ENCODE measurements at regions not wholly inside any gene's neighbourhood (a gene's known extent, or its start where the extent isn't known, plus 50 kb on each side); places are given as distances from the start of the nearest gene placed in this dataset.
A peak's percentile ranks its signal among the peaks of the same experiment; 100 is the strongest.

DNA sequence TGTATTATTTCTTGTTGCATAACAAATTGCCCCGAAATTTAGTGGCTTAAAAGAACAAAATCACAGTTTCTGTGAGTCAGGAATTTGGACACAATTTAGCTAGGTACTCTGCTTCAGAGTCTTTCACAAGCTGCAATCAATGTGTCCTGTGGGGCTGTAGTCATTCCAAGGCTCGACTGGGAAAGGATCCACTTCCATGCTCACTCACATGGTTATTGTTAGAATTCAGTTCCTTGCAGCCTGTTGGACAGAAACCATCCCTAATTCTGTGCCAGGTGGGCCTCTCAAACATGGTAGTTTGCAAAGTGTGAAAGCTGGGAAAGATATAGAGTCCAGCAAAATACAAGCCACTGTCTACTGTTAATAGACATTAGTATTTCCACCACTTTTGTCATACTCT, 59.7 kb upstream of the ARID2 start:
- 54 to 64% methylated on average over 2 of the region's 2 CpGs for WGBS, 2 donors
- H3K27ac ChIP-seq, result no peak overlapping the region

DNA sequence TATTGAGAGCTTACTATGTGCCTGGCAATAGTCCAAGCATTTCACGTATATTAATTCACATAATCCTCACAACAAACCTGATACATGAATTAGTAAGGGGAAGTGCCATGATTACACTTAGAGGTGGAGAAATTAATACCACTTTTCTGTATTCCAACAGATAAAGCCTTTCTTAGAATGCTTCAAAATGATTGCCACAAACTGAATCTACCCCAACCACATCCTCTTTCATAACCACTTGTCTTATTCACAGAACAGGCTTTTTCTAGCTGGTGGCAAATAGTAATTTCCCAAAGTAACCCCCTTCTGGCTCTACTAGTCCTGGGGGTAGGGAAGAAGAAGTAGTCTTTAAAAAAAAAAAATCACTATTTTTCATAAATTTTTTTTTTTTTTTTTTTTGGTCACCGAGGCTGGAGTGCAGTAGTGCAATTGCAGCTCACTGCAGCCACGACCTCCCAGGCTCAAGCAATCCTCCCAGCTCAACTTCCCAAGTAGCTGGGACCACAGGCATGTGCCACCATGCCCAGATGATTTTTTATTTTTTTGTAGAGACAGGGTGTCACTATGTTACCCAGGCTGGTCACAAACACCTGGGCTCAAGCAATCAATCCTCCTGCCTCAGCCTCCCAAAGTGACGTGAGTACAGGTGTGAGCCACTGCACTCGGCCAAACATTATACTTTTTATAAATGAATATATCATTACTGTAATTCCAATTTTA, 59.0 kb upstream of the ARID2 start:
- Histone ChIP-seq H3K4me1 (peaks cover 0 to 9% (median 0%) of the 10 kb centered on the region in 4 donors), H3K27ac (no peak overlapping the region), H3K9me3 (no peaks in the 10 kb centered on the region), H3K4me3 (no peak overlapping the region), H3K36me3 (no peaks in the 10 kb centered on the region), H3K27me3 (no peaks in the 10 kb centered on the region)
- WGBS, 2 donors, result 82 to 85% methylated on average over 5 of the region's 5 CpGs
- TF ChIP-seq EP300 (IDR thresholded peaks at IDR 0.05), result no peak
- TF ChIP-seq POLR2A (IDR thresholded peaks at IDR 0.05), result no peak
- TF ChIP-seq, protein P1, sequence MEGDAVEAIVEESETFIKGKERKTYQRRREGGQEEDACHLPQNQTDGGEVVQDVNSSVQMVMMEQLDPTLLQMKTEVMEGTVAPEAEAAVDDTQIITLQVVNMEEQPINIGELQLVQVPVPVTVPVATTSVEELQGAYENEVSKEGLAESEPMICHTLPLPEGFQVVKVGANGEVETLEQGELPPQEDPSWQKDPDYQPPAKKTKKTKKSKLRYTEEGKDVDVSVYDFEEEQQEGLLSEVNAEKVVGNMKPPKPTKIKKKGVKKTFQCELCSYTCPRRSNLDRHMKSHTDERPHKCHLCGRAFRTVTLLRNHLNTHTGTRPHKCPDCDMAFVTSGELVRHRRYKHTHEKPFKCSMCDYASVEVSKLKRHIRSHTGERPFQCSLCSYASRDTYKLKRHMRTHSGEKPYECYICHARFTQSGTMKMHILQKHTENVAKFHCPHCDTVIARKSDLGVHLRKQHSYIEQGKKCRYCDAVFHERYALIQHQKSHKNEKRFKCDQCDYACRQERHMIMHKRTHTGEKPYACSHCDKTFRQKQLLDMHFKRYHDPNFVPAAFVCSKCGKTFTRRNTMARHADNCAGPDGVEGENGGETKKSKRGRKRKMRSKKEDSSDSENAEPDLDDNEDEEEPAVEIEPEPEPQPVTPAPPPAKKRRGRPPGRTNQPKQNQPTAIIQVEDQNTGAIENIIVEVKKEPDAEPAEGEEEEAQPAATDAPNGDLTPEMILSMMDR (IDR thresholded peaks at IDR 0.05), result no peak
- no peak for DNase-seq (ENCODE audit: low spot score in 2 of 2)

More for the DNA sequence above, 59.7 kb upstream of the ARID2 start:
- H3K27me3 ChIP-seq, result no peaks in the 10 kb centered on the region
- peaks cover 0 to 8% (median 0%) of the 10 kb centered on the region in 4 donors for H3K4me1 ChIP-seq
- H3K4me3 ChIP-seq, result no peak overlapping the region
- TF ChIP-seq EP300 (IDR thresholded peaks at IDR 0.05) (no peak), POLR2A (IDR thresholded peaks at IDR 0.05) (no peak)
- TF ChIP-seq, protein P1 (IDR thresholded peaks at IDR 0.05), result no peak
- no peaks in the 10 kb centered on the region for H3K9me3 ChIP-seq
- DNase-seq (ENCODE audit: low spot score in 2 of 2), result no peak
- H3K36me3 ChIP-seq, result no peaks in the 10 kb centered on the region

GRCh38 chr12:45671254-45671653, 58.3 kb upstream of the ARID2 start:
- Histone ChIP-seq H3K27ac (no peak overlapping the region), H3K27me3 (no peaks in the 10 kb centered on the region), H3K9me3 (no peaks in the 10 kb centered on the region), H3K36me3 (no peaks in the 10 kb centered on the region), H3K4me1 (peaks cover 0 to 9% (median 0%) of the 10 kb centered on the region in 4 donors), H3K4me3 (no peak overlapping the region)
- TF ChIP-seq EP300 (IDR thresholded peaks at IDR 0.05) (no peak), POLR2A (IDR thresholded peaks at IDR 0.05) (no peak)
- TF ChIP-seq, protein P1 (IDR thresholded peaks at IDR 0.05), result no peak
- DNase-seq (ENCODE audit: low spot score in 2 of 2), result no peak
- WGBS, 2 donors, result 82 to 87% methylated on average over 3 of the region's 3 CpGs

DNA sequence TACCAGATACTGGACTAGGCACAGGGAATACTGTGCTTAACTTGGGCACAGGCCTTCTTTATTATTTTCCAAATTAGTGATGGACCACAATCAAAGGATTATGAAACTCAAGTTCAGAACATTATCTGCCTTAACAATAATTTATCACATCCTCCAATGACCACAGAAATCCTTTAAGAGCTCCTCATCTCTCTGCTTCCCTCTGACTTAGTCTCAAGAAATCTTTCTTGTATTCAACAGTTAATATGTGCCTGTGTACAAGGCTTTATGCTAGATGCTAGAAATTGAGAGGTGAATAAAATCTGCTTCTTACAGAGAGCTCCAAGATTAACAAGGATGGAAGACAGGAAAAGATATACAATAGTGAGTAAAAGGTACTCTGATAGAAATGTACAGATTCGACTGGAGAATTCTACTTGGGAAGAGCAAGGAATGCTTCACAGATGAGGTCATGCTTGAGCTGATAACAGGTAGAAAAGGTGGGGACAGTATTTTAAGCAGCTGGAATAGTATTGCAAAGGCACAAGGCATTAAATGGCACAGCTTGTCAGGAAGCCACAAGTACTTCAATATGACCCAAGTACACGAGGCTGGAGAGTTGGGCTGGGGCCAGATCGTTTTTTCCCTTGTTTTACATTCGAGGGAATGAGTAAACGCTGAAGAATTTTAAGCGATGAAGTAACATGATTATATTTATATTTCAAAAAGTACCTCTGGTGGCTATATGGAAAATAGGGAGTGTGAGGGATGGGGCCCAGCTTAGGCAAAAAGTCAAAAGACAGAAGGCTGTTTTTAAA, 55.1 kb upstream of the ARID2 start:
- WGBS, 2 donors, result 34 to 43% methylated on average over 6 of the region's 6 CpGs
- no peak overlapping the region for H3K4me3 ChIP-seq
- no peaks in the 10 kb centered on the region for H3K36me3 ChIP-seq
- no peaks in the 10 kb centered on the region for H3K27me3 ChIP-seq
- H3K9me3 ChIP-seq, result no peaks in the 10 kb centered on the region
- peaks cover 0 to 9% (median 0%) of the 10 kb centered on the region in 4 donors for H3K4me1 ChIP-seq
- no peak overlapping the region for H3K27ac ChIP-seq
- DNase-seq (ENCODE audit: low spot score in 2 of 2), result peak in 1 of 2 donors; percentile 23
- TF ChIP-seq, protein P1 (IDR thresholded peaks at IDR 0.05), result no peak
- no peak for TF ChIP-seq EP300 (IDR thresholded peaks at IDR 0.05)
- no peak for TF ChIP-seq POLR2A (IDR thresholded peaks at IDR 0.05)

DNA sequence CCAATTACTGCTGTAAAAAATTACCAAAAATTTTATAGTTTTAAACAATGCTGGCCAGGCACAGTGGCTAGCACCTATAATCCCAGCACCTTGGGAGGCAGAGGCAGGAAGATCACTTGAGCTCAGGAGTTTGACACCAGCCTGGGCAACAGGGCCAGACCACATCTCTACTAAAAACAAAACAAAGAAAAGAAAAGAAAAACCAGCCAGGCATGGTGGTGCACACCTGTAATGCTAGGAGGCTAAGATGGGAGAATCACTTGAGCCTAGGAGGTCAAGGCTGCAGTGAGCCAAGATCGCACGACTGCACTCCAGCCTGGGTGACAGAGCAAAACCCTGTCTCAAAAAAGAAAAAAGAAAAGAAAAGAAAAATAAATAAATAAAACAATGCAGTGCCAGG, 54.0 kb upstream of the ARID2 start:
- H3K36me3 ChIP-seq, result no peaks in the 10 kb centered on the region
- DNase-seq (ENCODE audit: low spot score in 2 of 2), result no peak
- no peak for TF ChIP-seq EP300 (IDR thresholded peaks at IDR 0.05)
- TF ChIP-seq, protein P1 (IDR thresholded peaks at IDR 0.05), result no peak
- no peak for TF ChIP-seq POLR2A (IDR thresholded peaks at IDR 0.05)
- peaks cover 0 to 9% (median 0%) of the 10 kb centered on the region in 4 donors for H3K4me1 ChIP-seq
- H3K9me3 ChIP-seq, result no peaks in the 10 kb centered on the region
- no peak overlapping the region for H3K4me3 ChIP-seq
- no peak overlapping the region for H3K27ac ChIP-seq
- 97 to 100% methylated on average over 2 of the region's 2 CpGs for WGBS, 2 donors
- no peaks in the 10 kb centered on the region for H3K27me3 ChIP-seq

Measured in tibial nerve (tissue), 4 donors.